ENCODE measurements at regions not wholly inside any gene's neighbourhood (a gene's known extent, or its start where the extent isn't known, plus 50 kb on each side); places are given as distances from the start of the nearest gene placed in this dataset.

GRCh38 chr12:114611145-114612018 is 72.6 kb downstream of the TBX3 start:
- TF ChIP-seq CTCF (conservative IDR thresholded peaks at IDR 0.05; ENCODE audit: low read length), result no peak
- TF ChIP-seq EZH2phosphoT487 (IDR thresholded peaks at IDR 0.05; ENCODE audit: borderline replicate concordance), result no peak

Data from Loucy (cell line).